ENCODE measurements at regions not wholly inside any gene's neighbourhood (a gene's known extent, or its start where the extent isn't known, plus 50 kb on each side); places are given as distances from the start of the nearest gene placed in this dataset.

GRCh38 chr5:172548981-172549687 lies 91.9 kb upstream of the NEURL1B start:
- H3K27ac ChIP-seq (ENCODE audit: low read depth, low read length) = no peak overlapping the region
- no peaks in the 10 kb centered on the region for H3K79me2 ChIP-seq (ENCODE audit: control insufficient read depth, insufficient read depth, low read length, unreplicated experiment)
- no peaks in the 10 kb centered on the region for H3K36me3 ChIP-seq (ENCODE audit: insufficient read depth, low read length)
- no peak overlapping the region for H3K4me3 ChIP-seq (ENCODE audit: low read depth, low read length)
- H2AFZ ChIP-seq (ENCODE audit: low read length, unreplicated experiment) = no peak overlapping the region
- no peaks in the 10 kb centered on the region for H3K4me1 ChIP-seq (ENCODE audit: control insufficient read depth, insufficient read depth, low read length, unreplicated experiment)
- peaks cover 37% of the 10 kb centered on the region for H3K27me3 ChIP-seq (ENCODE audit: insufficient read depth, low read length)

- Histone ChIP-seq H3K4me3 (ENCODE audit: low read depth, low read length) (no peak overlapping the region), H3K79me2 (ENCODE audit: control insufficient read depth, insufficient read depth, low read length, unreplicated experiment) (no peaks in the 10 kb centered on the region), H3K36me3 (ENCODE audit: insufficient read depth, low read length) (no peaks in the 10 kb centered on the region), H2AFZ (ENCODE audit: low read length, unreplicated experiment) (no peak overlapping the region), H3K27ac (ENCODE audit: low read depth, low read length) (no peak overlapping the region), H3K27me3 (ENCODE audit: insufficient read depth, low read length) (peaks cover 41% of the 10 kb centered on the region), H3K4me1 (ENCODE audit: control insufficient read depth, insufficient read depth, low read length, unreplicated experiment) (no peaks in the 10 kb centered on the region)
Measured at GRCh38 chr5:172548311-172548731, 92.7 kb upstream of the NEURL1B start.

GRCh38 chr5:172546196-172546595 lies 91.9 kb upstream of the SH3PXD2B start:
- Histone ChIP-seq H3K79me2 (ENCODE audit: control insufficient read depth, insufficient read depth, low read length, unreplicated experiment) (no peaks in the 10 kb centered on the region), H3K27me3 (ENCODE audit: insufficient read depth, low read length) (peaks cover 36% of the 10 kb centered on the region), H3K4me3 (ENCODE audit: low read depth, low read length) (no peak overlapping the region), H3K36me3 (ENCODE audit: insufficient read depth, low read length) (no peaks in the 10 kb centered on the region), H2AFZ (ENCODE audit: low read length, unreplicated experiment) (no peak overlapping the region), H3K4me1 (ENCODE audit: control insufficient read depth, insufficient read depth, low read length, unreplicated experiment) (no peaks in the 10 kb centered on the region), H3K27ac (ENCODE audit: low read depth, low read length) (no peak overlapping the region)

- H3K4me1 ChIP-seq (ENCODE audit: control insufficient read depth, insufficient read depth, low read length, unreplicated experiment) = no peaks in the 10 kb centered on the region
- peaks cover 36% of the 10 kb centered on the region for H3K27me3 ChIP-seq (ENCODE audit: insufficient read depth, low read length)
Measured at GRCh38 chr5:172545291-172545801, 91.0 kb upstream of the SH3PXD2B start.

GRCh38 chr5:172544371-172545095 lies 90.2 kb upstream of the SH3PXD2B start:
- Histone ChIP-seq H2AFZ (ENCODE audit: low read length, unreplicated experiment) (no peak overlapping the region), H3K79me2 (ENCODE audit: control insufficient read depth, insufficient read depth, low read length, unreplicated experiment) (no peaks in the 10 kb centered on the region), H3K4me1 (ENCODE audit: control insufficient read depth, insufficient read depth, low read length, unreplicated experiment) (no peaks in the 10 kb centered on the region), H3K27me3 (ENCODE audit: insufficient read depth, low read length) (peaks cover 36% of the 10 kb centered on the region), H3K36me3 (ENCODE audit: insufficient read depth, low read length) (no peaks in the 10 kb centered on the region), H3K4me3 (ENCODE audit: low read depth, low read length) (no peak overlapping the region), H3K27ac (ENCODE audit: low read depth, low read length) (no peak overlapping the region)

More at GRCh38 chr5:172545291-172545801, 91.0 kb upstream of the SH3PXD2B start:
- Histone ChIP-seq H3K27ac (ENCODE audit: low read depth, low read length) (no peak overlapping the region), H3K36me3 (ENCODE audit: insufficient read depth, low read length) (no peaks in the 10 kb centered on the region), H3K4me3 (ENCODE audit: low read depth, low read length) (no peak overlapping the region), H3K79me2 (ENCODE audit: control insufficient read depth, insufficient read depth, low read length, unreplicated experiment) (no peaks in the 10 kb centered on the region), H2AFZ (ENCODE audit: low read length, unreplicated experiment) (no peak overlapping the region)

GRCh38 chr5:172543484-172544298 lies 89.4 kb upstream of the SH3PXD2B start:
- H2AFZ ChIP-seq (ENCODE audit: low read length, unreplicated experiment) = no peak overlapping the region
- H3K4me3 ChIP-seq (ENCODE audit: low read depth, low read length) = no peak overlapping the region
- H3K4me1 ChIP-seq (ENCODE audit: control insufficient read depth, insufficient read depth, low read length, unreplicated experiment) = no peaks in the 10 kb centered on the region
- no peaks in the 10 kb centered on the region for H3K79me2 ChIP-seq (ENCODE audit: control insufficient read depth, insufficient read depth, low read length, unreplicated experiment)
- H3K27me3 ChIP-seq (ENCODE audit: insufficient read depth, low read length) = peaks cover 36% of the 10 kb centered on the region
- no peak overlapping the region for H3K27ac ChIP-seq (ENCODE audit: low read depth, low read length)
- no peaks in the 10 kb centered on the region for H3K36me3 ChIP-seq (ENCODE audit: insufficient read depth, low read length)

GRCh38 chr5:172542651-172543131 lies 88.4 kb upstream of the SH3PXD2B start:
- Histone ChIP-seq H2AFZ (ENCODE audit: low read length, unreplicated experiment) (no peak overlapping the region), H3K27me3 (ENCODE audit: insufficient read depth, low read length) (peaks cover 36% of the 10 kb centered on the region), H3K36me3 (ENCODE audit: insufficient read depth, low read length) (no peaks in the 10 kb centered on the region), H3K79me2 (ENCODE audit: control insufficient read depth, insufficient read depth, low read length, unreplicated experiment) (no peaks in the 10 kb centered on the region), H3K27ac (ENCODE audit: low read depth, low read length) (no peak overlapping the region), H3K4me1 (ENCODE audit: control insufficient read depth, insufficient read depth, low read length, unreplicated experiment) (no peaks in the 10 kb centered on the region), H3K4me3 (ENCODE audit: low read depth, low read length) (no peak overlapping the region)

GRCh38 chr5:172541773-172542136 lies 87.4 kb upstream of the SH3PXD2B start:
- no peaks in the 10 kb centered on the region for H3K4me1 ChIP-seq (ENCODE audit: control insufficient read depth, insufficient read depth, low read length, unreplicated experiment)
- no peak overlapping the region for H2AFZ ChIP-seq (ENCODE audit: low read length, unreplicated experiment)
- no peak overlapping the region for H3K27ac ChIP-seq (ENCODE audit: low read depth, low read length)
- H3K4me3 ChIP-seq (ENCODE audit: low read depth, low read length) = no peak overlapping the region
- H3K36me3 ChIP-seq (ENCODE audit: insufficient read depth, low read length) = no peaks in the 10 kb centered on the region
- H3K79me2 ChIP-seq (ENCODE audit: control insufficient read depth, insufficient read depth, low read length, unreplicated experiment) = no peaks in the 10 kb centered on the region
- peaks cover 27% of the 10 kb centered on the region for H3K27me3 ChIP-seq (ENCODE audit: insufficient read depth, low read length)

- Histone ChIP-seq H3K27ac (ENCODE audit: low read depth, low read length) (no peak overlapping the region), H3K4me3 (ENCODE audit: low read depth, low read length) (no peak overlapping the region), H3K36me3 (ENCODE audit: insufficient read depth, low read length) (no peaks in the 10 kb centered on the region), H3K27me3 (ENCODE audit: insufficient read depth, low read length) (peaks cover 22% of the 10 kb centered on the region), H3K4me1 (ENCODE audit: control insufficient read depth, insufficient read depth, low read length, unreplicated experiment) (no peaks in the 10 kb centered on the region), H2AFZ (ENCODE audit: low read length, unreplicated experiment) (no peak overlapping the region), H3K79me2 (ENCODE audit: control insufficient read depth, insufficient read depth, low read length, unreplicated experiment) (no peaks in the 10 kb centered on the region)
Measured at GRCh38 chr5:172541099-172541772, 86.9 kb upstream of the SH3PXD2B start.

Measured in ACC112 (cell line).